ENCODE measurements at regions not wholly inside any gene's neighbourhood (a gene's known extent, or its start where the extent isn't known, plus 50 kb on each side); places are given as distances from the start of the nearest gene placed in this dataset.

DNA sequence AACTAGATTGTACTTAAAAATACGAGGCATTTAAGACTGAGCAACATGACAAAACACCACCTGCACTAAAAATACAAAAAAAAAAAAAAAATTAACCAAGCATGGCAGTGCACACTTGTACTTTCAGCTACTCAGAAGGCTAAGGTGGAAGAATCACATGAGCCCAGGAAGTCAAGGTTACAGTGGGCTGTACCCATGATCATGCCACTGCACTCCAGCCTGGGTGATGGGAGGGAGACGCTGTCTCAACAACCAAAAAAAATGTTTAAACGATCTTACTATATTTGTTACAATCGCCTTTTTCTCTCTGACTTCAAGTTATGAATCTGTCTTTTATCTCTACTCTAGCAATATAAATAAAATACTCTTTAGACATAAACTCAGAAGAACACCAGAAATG lies 1454.3 kb downstream of the MAT2B start:
- TF ChIP-seq, protein P1, sequence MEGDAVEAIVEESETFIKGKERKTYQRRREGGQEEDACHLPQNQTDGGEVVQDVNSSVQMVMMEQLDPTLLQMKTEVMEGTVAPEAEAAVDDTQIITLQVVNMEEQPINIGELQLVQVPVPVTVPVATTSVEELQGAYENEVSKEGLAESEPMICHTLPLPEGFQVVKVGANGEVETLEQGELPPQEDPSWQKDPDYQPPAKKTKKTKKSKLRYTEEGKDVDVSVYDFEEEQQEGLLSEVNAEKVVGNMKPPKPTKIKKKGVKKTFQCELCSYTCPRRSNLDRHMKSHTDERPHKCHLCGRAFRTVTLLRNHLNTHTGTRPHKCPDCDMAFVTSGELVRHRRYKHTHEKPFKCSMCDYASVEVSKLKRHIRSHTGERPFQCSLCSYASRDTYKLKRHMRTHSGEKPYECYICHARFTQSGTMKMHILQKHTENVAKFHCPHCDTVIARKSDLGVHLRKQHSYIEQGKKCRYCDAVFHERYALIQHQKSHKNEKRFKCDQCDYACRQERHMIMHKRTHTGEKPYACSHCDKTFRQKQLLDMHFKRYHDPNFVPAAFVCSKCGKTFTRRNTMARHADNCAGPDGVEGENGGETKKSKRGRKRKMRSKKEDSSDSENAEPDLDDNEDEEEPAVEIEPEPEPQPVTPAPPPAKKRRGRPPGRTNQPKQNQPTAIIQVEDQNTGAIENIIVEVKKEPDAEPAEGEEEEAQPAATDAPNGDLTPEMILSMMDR (IDR thresholded peaks at IDR 0.05; ENCODE audit: poor library complexity, severe bottlenecking): no peak
- Histone ChIP-seq H3K4me1 (ENCODE audit: insufficient read depth, poor library complexity, severe bottlenecking) (no peaks in the 10 kb centered on the region), H3K4me3 (ENCODE audit: severe bottlenecking) (no peak overlapping the region), H3K36me3 (ENCODE audit: low read depth) (no peaks in the 10 kb centered on the region), H3K27ac (ENCODE audit: poor library complexity, severe bottlenecking) (no peak overlapping the region), H3K9me3 (ENCODE audit: severe bottlenecking) (no peaks in the 10 kb centered on the region), H3K27me3 (ENCODE audit: insufficient read depth, poor library complexity, severe bottlenecking) (no peaks in the 10 kb centered on the region)
- no peak for ATAC-seq (ENCODE audit: low read depth)
- no peak for DNase-seq (ENCODE audit: low spot score)

DNA sequence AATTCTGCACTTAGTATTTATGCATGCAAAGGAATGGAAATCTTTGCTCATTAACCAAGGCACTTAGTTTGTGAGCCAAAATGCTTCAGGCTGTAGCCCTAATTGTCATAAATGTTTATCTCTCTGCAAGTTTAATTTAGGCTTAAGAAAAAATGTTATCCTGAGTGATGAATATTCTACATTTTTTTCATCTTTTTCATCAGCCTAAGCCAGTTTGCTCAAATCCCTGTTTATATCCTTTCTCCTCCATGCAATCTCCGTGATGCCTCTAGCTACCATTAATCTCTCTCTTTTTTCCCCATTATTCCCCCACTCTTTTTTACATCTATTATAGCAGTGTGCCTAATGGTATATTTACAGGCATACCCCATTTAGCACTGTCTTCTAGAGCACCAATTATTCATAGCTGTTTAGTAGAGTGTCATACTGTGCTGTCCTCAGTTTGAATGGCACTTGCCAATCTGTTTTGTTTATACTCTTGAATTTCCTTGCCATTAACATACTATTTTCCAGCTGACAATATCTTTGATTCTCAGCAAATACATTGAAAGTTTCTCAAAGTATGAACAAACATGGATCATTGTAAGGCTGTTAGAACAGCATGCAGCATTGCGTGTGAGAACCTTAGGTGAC lies 1457.0 kb downstream of the MAT2B start:
- no peak for DNase-seq (ENCODE audit: low spot score)
- H3K27me3 ChIP-seq (ENCODE audit: insufficient read depth, poor library complexity, severe bottlenecking): peaks cover 3% of the 10 kb centered on the region
- ATAC-seq (ENCODE audit: low read depth): no peak
- TF ChIP-seq, protein P1 (IDR thresholded peaks at IDR 0.05; ENCODE audit: poor library complexity, severe bottlenecking): no peak
- no peak overlapping the region for H3K4me3 ChIP-seq (ENCODE audit: severe bottlenecking)
- H3K27ac ChIP-seq (ENCODE audit: poor library complexity, severe bottlenecking): no peak overlapping the region
- no peaks in the 10 kb centered on the region for H3K36me3 ChIP-seq (ENCODE audit: low read depth)
- no peaks in the 10 kb centered on the region for H3K9me3 ChIP-seq (ENCODE audit: severe bottlenecking)
- H3K4me1 ChIP-seq (ENCODE audit: insufficient read depth, poor library complexity, severe bottlenecking): no peaks in the 10 kb centered on the region

DNA sequence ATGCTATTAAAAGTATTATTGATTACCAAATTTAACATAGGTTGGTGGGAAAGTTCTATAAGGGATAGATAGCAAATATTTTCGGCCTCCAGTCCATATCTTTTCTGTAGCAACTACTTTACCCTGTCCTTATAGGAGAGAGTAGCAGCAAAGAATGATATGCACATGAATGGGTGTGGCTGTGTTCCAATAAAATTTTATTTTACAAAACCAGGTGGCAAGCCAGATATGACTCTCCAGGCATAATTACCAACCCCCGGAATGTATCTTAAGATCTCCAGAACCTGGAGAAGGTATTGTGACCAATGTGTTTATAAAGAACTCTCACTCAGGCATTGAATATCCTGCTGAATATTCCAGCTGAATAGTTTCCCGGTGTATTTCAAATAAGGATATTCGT lies 1461.2 kb downstream of the MAT2B start:
- H3K4me3 ChIP-seq (ENCODE audit: severe bottlenecking): no peak overlapping the region
- peaks cover 3% of the 10 kb centered on the region for H3K27me3 ChIP-seq (ENCODE audit: insufficient read depth, poor library complexity, severe bottlenecking)
- no peak overlapping the region for H3K27ac ChIP-seq (ENCODE audit: poor library complexity, severe bottlenecking)
- no peak for DNase-seq (ENCODE audit: low spot score)
- no peaks in the 10 kb centered on the region for H3K9me3 ChIP-seq (ENCODE audit: severe bottlenecking)
- no peaks in the 10 kb centered on the region for H3K4me1 ChIP-seq (ENCODE audit: insufficient read depth, poor library complexity, severe bottlenecking)
- no peak for ATAC-seq (ENCODE audit: low read depth)
- TF ChIP-seq, protein P1 (IDR thresholded peaks at IDR 0.05; ENCODE audit: poor library complexity, severe bottlenecking): no peak
- H3K36me3 ChIP-seq (ENCODE audit: low read depth): no peaks in the 10 kb centered on the region

DNA sequence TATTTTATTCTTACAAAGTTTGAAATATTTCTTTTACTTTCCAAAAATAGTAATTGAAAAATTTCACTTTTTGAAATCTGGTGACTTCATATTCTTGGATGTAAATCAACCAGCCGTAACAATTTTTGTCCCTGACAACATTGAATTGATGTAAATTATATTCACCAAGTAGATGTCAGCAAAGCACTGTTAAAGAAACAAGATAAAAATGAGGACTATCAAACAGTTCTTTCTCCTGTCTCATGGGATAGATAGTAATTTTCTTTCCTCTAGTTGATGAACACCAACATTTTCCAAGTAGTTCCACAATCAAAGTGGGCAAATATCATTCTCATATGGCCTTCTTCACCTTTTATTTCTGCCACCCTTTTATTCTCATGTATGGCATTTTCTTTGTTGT lies 1461.9 kb downstream of the MAT2B start:
- TF ChIP-seq, protein P1 (IDR thresholded peaks at IDR 0.05; ENCODE audit: poor library complexity, severe bottlenecking): no peak
- no peak overlapping the region for H3K4me3 ChIP-seq (ENCODE audit: severe bottlenecking)
- no peak for ATAC-seq (ENCODE audit: low read depth)
- no peaks in the 10 kb centered on the region for H3K36me3 ChIP-seq (ENCODE audit: low read depth)
- H3K27me3 ChIP-seq (ENCODE audit: insufficient read depth, poor library complexity, severe bottlenecking): peaks cover 3% of the 10 kb centered on the region
- DNase-seq (ENCODE audit: low spot score): no peak
- H3K4me1 ChIP-seq (ENCODE audit: insufficient read depth, poor library complexity, severe bottlenecking): no peaks in the 10 kb centered on the region
- no peaks in the 10 kb centered on the region for H3K9me3 ChIP-seq (ENCODE audit: severe bottlenecking)
- no peak overlapping the region for H3K27ac ChIP-seq (ENCODE audit: poor library complexity, severe bottlenecking)

DNA sequence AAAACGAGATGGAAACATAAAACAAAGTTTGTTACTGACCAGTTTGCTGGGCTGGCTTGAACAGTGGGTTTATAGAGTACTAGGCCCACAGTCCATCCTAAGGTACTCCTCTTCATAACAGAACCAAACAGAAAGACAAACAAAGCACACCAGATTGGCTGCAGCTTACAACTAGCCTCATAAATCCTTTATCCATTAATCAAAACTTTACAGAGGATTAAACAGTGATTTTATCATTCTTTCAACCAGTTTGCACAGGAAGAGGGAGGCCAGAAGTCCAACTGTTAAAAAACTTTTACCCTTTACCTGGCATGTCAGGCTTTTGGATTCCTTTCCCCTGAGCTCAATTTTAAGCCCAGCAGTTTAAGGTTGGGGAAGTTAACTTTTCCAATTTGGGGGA lies 1467.6 kb downstream of the MAT2B start:
- Histone ChIP-seq H3K27ac (ENCODE audit: poor library complexity, severe bottlenecking) (no peak overlapping the region), H3K4me3 (ENCODE audit: severe bottlenecking) (no peak overlapping the region), H3K9me3 (ENCODE audit: severe bottlenecking) (no peaks in the 10 kb centered on the region), H3K36me3 (ENCODE audit: low read depth) (no peaks in the 10 kb centered on the region), H3K4me1 (ENCODE audit: insufficient read depth, poor library complexity, severe bottlenecking) (no peaks in the 10 kb centered on the region), H3K27me3 (ENCODE audit: insufficient read depth, poor library complexity, severe bottlenecking) (no peaks in the 10 kb centered on the region)
- TF ChIP-seq, protein P1 (IDR thresholded peaks at IDR 0.05; ENCODE audit: poor library complexity, severe bottlenecking): no peak
- ATAC-seq (ENCODE audit: low read depth) (no peak), DNase-seq (ENCODE audit: low spot score) (no peak)
